Fibroblast of skin of right quadriceps (primary cell): ENCODE measurements at regions not wholly inside any gene's neighbourhood (a gene's known extent, or its start where the extent isn't known, plus 50 kb on each side); places are given as distances from the start of the nearest gene placed in this dataset.
"Not testable (repeated sequence)": the region's sequence is repeated elsewhere in the genome, so short reads cannot be mapped to it uniquely, and the experiment has no call there.

Experiments
- DNase-seq: peaks from one replicate; pipeline ENCODE4 v3.0.0-alpha.2; 2013

- DNase-seq: peak; percentile 43
Observed at GRCh38 chr5:57937501-57938173, 455.0 kb upstream of the ACTBL2 start.

GRCh38 chr5:57937025-57937424, 454.4 kb upstream of the ACTBL2 start:
- peak; percentile 17 for DNase-seq

- no peak for DNase-seq
Observed at GRCh38 chr5:57932761-57933160, 450.1 kb upstream of the ACTBL2 start.

GRCh38 chr5:57931807-57932206, 449.2 kb upstream of the ACTBL2 start:
- DNase-seq: no peak

GRCh38 chr5:57931352-57931751, 448.7 kb upstream of the ACTBL2 start:
- DNase-seq: no peak

- DNase-seq: no peak
Observed at GRCh38 chr5:57929271-57929670, 446.7 kb upstream of the ACTBL2 start.

- not testable (repeated sequence) for DNase-seq
Observed at GRCh38 chr5:57923094-57923493, 440.5 kb upstream of the ACTBL2 start.

- no peak for DNase-seq
Observed at GRCh38 chr5:57917004-57917403, 434.4 kb upstream of the ACTBL2 start.

GRCh38 chr5:57915536-57915935, 432.9 kb upstream of the ACTBL2 start:
- no peak for DNase-seq

- no peak for DNase-seq
Observed at GRCh38 chr5:57911438-57911837, 428.8 kb upstream of the ACTBL2 start.

GRCh38 chr5:57906671-57907070, 424.1 kb upstream of the ACTBL2 start:
- no peak for DNase-seq

- no peak for DNase-seq
Observed at GRCh38 chr5:57903458-57903857, 420.8 kb upstream of the ACTBL2 start.

- DNase-seq: peak; percentile 76
Observed at GRCh38 chr5:57902095-57902494, 419.5 kb upstream of the ACTBL2 start.

GRCh38 chr5:57900381-57900944, 417.9 kb upstream of the ACTBL2 start:
- DNase-seq: peak; percentile 18

- no peak for DNase-seq
Observed at GRCh38 chr5:57896576-57896975, 414.0 kb upstream of the ACTBL2 start.

- DNase-seq: peak; percentile 48
Observed at GRCh38 chr5:57895766-57896165, 413.2 kb upstream of the ACTBL2 start.

- DNase-seq: no peak
Observed at GRCh38 chr5:57893926-57894325, 411.3 kb upstream of the ACTBL2 start.

- no peak for DNase-seq
Observed at GRCh38 chr5:57891443-57891842, 408.8 kb upstream of the ACTBL2 start.

- DNase-seq: peak; percentile 87
Observed at GRCh38 chr5:57889558-57889957, 406.9 kb upstream of the ACTBL2 start.

- DNase-seq: peak; percentile 61
Observed at GRCh38 chr5:57887851-57888621, 405.4 kb upstream of the ACTBL2 start.

- DNase-seq: no peak
Observed at GRCh38 chr5:57884346-57885102, 401.9 kb upstream of the ACTBL2 start.

- no peak for DNase-seq
Observed at GRCh38 chr5:57880216-57880615, 397.6 kb upstream of the ACTBL2 start.

GRCh38 chr5:57878301-57878722, 395.7 kb upstream of the ACTBL2 start:
- DNase-seq: no peak
